Daoy (cell line): ENCODE measurements at regions not wholly inside any gene's neighbourhood (a gene's known extent, or its start where the extent isn't known, plus 50 kb on each side); places are given as distances from the start of the nearest gene placed in this dataset.

Source experiments
- DNase-seq: peaks from one replicate; pipeline ENCODE4 v3.0.0-alpha.2; 2015; ENCODE audit warnings: low read depth

GRCh38 chr1:209256766-209257350 is 326.7 kb upstream of the CAMK1G start:
- DNase-seq, result no peak

- no peak for DNase-seq
These were observed 326.1 kb upstream of the CAMK1G start for GRCh38 chr1:209257454-209257853.

- DNase-seq, result no peak
These were observed 323.4 kb upstream of the CAMK1G start for GRCh38 chr1:209260136-209260535.

- no peak for DNase-seq
These were observed 320.9 kb upstream of the CAMK1G start for GRCh38 chr1:209262631-209263030.

- no peak for DNase-seq
These were observed 318.2 kb upstream of the CAMK1G start for GRCh38 chr1:209265301-209265700.

GRCh38 chr1:209266590-209267205 is 316.8 kb upstream of the CAMK1G start:
- DNase-seq, result no peak

- DNase-seq, result no peak
These were observed 315.5 kb upstream of the CAMK1G start for GRCh38 chr1:209267968-209268367.

GRCh38 chr1:209268479-209268878 is 315.0 kb upstream of the CAMK1G start:
- DNase-seq, result no peak

- no peak for DNase-seq
These were observed 307.2 kb upstream of the CAMK1G start for GRCh38 chr1:209276321-209276720.

- DNase-seq, result no peak
These were observed 305.9 kb upstream of the CAMK1G start for GRCh38 chr1:209277662-209278061.

- peak; percentile 76 for DNase-seq
These were observed 291.8 kb upstream of the CAMK1G start for GRCh38 chr1:209291715-209292114.

GRCh38 chr1:209302779-209303568 is 280.5 kb upstream of the CAMK1G start:
- DNase-seq, result no peak

GRCh38 chr1:209304166-209304565 is 279.3 kb upstream of the CAMK1G start:
- DNase-seq, result no peak

GRCh38 chr1:209305221-209305954 is 278.1 kb upstream of the CAMK1G start:
- DNase-seq, result no peak

GRCh38 chr1:209307846-209308245 is 275.7 kb upstream of the CAMK1G start:
- peak; percentile 13 for DNase-seq

GRCh38 chr1:209309198-209309597 is 274.3 kb upstream of the CAMK1G start:
- DNase-seq, result no peak

- no peak for DNase-seq
These were observed 271.7 kb upstream of the CAMK1G start for GRCh38 chr1:209311770-209312169.

GRCh38 chr1:209316929-209317328 is 266.6 kb upstream of the CAMK1G start:
- no peak for DNase-seq

GRCh38 chr1:209318181-209319056 is 265.1 kb upstream of the CAMK1G start:
- peak; percentile 49 for DNase-seq

- no peak for DNase-seq
These were observed 264.5 kb upstream of the CAMK1G start for GRCh38 chr1:209319057-209319432.

GRCh38 chr1:209319549-209319948 is 264.0 kb upstream of the CAMK1G start:
- no peak for DNase-seq
